Panc1 (cell line): ENCODE measurements at regions not wholly inside any gene's neighbourhood (a gene's known extent, or its start where the extent isn't known, plus 50 kb on each side); places are given as distances from the start of the nearest gene placed in this dataset.
"Not testable (repeated sequence)": the region's sequence is repeated elsewhere in the genome, so short reads cannot be mapped to it uniquely, and the experiment has no call there.

Experiments used
- CTCF ChIP-seq: fragments of 450-650 bp; IDR thresholded peaks from 2 replicates; pipeline ENCODE4 v1.5.1; 2017; ENCODE audit warnings: mild to moderate bottlenecking
- POLR2AphosphoS5 ChIP-seq: IDR thresholded peaks from 2 replicates; pipeline ENCODE4 v1.6.1; 2012; ENCODE audit warnings: mild to moderate bottlenecking, low read depth, low read length, moderate library complexity
- SIN3A ChIP-seq: IDR thresholded peaks from 2 replicates; pipeline ENCODE4 v1.6.1; 2012; ENCODE audit warnings: low read depth, mild to moderate bottlenecking, low read length, moderate library complexity, borderline replicate concordance; ENCODE audit not compliant: insufficient read depth

GRCh38 chr19:30290805-30291204 lies 81.4 kb upstream of the ZNF536 start:
- not testable (repeated sequence) for TF ChIP-seq CTCF, SIN3A, POLR2AphosphoS5
